Ascending aorta (tissue), 2 donors: ENCODE measurements at regions not wholly inside any gene's neighbourhood (a gene's known extent, or its start where the extent isn't known, plus 50 kb on each side); places are given as distances from the start of the nearest gene placed in this dataset.

Experiments
- DNase-seq, 2 donors: peaks; one replicate each; pipeline ENCODE4 v3.0.0-alpha.2; 2019; ENCODE audit warnings: low spot score in 2 of 2
- H3K27ac ChIP-seq, 2 donors: fragments of 200-600 bp; sonication (generic); one replicate each; pipeline ENCODE4 v1.5.1; 2016 to 2017; ENCODE audit warnings: mild to moderate bottlenecking in 1 of 2
- H3K27me3 ChIP-seq: fragments of 200-600 bp; sonication (generic); one replicate; pipeline ENCODE4 v1.5.1; 2017
- H3K36me3 ChIP-seq, 2 donors: fragments of 200-600 bp; sonication (generic); one replicate each; pipeline ENCODE4 v1.5.1; 2016
- H3K4me1 ChIP-seq, 2 donors: fragments of 200-600 bp; sonication (generic); one replicate each; pipeline ENCODE4 v1.5.1; 2016 to 2017; ENCODE audit warnings: mild to moderate bottlenecking in 1 of 2
- H3K4me3 ChIP-seq, 2 donors: fragments of 200-600 bp; sonication (generic); one replicate each; pipeline ENCODE4 v1.5.1; 2016 to 2017; ENCODE audit warnings: mild to moderate bottlenecking in 1 of 2
- H3K9me3 ChIP-seq, 2 donors: fragments of 200-600 bp; sonication (generic); one replicate each; pipeline ENCODE4 v1.5.1; 2016
- intact Hi-C: fragments of 100-400 bp; cut with DNase I; formaldehyde crosslinking; loops from one replicate; pipeline ENCODE4 v1.15.1; 2023
- TF ChIP-seq, protein P1 (sequence below), 3 experiments: fragments of 200-600 bp in 2 of 3; fragments of 450-650 bp in 1 of 3; sonication (generic) in 2 of 3; IDR thresholded peaks; one replicate each; pipeline ENCODE4 v1.5.1; 2016 to 2019; ENCODE audit warnings: antibody characterized with exemption in 3 of 3, mild to moderate bottlenecking in 1 of 3, moderate library complexity in 1 of 3

DNA sequence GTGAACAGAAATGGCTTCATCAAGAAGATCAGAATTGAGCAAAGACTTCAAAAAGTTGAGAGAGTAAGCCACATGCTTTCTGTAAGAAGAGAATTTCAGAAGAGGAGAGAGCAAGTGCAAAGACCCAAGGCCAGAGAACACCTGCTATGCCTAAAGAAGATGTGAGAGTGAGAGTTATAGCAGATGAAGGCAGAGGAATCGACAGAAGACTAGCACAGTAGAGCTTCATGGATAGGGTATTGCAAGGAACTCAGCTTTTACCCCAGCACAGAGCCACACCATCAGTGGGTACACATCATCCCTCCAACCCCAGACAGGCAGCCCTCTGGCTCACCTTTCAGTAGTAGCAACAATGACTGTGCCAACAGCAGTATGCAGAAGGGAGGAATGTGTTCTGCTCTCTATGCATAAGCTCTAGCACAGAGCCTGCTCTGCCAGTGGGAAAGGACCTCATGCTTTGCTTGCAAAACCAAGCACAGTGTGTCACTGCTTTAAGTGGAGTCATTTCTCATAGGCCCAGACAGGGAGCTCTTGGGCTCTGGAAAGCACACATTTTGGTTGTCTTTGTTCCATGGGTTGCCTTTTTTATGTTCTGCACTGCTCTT is 318.6 kb downstream of the NAF1 start:
- no peaks in the 10 kb centered on the region for H3K9me3 ChIP-seq
- H3K27me3 ChIP-seq: no peaks in the 10 kb centered on the region

DNA sequence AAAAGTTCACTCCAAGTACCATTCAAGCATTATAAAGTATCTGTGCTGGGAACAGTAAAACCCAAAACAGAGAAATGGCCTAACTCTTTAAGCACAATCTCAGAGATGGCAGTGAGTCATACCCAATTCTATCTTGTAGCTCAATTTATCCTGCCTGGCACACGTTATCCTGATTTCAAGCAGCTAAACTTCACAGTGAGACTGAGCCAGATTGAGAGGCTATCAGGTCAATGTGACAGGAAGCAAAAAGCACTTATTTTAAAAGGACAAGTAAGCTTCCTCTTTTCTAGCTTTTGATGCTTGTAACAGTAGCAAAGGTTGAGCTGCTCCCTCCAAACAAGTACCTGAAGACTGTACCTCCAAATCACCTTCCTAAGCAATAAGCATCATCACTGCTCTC is 324.9 kb downstream of the NAF1 start:
- Histone ChIP-seq H3K4me1 (no peaks in the 10 kb centered on the region), H3K36me3 (no peaks in the 10 kb centered on the region), H3K27ac (no peak overlapping the region), H3K27me3 (no peaks in the 10 kb centered on the region), H3K4me3 (no peak overlapping the region), H3K9me3 (no peaks in the 10 kb centered on the region)
- no peak for DNase-seq
- TF ChIP-seq, protein P1, sequence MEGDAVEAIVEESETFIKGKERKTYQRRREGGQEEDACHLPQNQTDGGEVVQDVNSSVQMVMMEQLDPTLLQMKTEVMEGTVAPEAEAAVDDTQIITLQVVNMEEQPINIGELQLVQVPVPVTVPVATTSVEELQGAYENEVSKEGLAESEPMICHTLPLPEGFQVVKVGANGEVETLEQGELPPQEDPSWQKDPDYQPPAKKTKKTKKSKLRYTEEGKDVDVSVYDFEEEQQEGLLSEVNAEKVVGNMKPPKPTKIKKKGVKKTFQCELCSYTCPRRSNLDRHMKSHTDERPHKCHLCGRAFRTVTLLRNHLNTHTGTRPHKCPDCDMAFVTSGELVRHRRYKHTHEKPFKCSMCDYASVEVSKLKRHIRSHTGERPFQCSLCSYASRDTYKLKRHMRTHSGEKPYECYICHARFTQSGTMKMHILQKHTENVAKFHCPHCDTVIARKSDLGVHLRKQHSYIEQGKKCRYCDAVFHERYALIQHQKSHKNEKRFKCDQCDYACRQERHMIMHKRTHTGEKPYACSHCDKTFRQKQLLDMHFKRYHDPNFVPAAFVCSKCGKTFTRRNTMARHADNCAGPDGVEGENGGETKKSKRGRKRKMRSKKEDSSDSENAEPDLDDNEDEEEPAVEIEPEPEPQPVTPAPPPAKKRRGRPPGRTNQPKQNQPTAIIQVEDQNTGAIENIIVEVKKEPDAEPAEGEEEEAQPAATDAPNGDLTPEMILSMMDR (IDR thresholded peaks at IDR 0.05): no peak
- intact Hi-C loops: no loop called here

More for the DNA sequence above, 318.6 kb downstream of the NAF1 start:
- no peaks in the 10 kb centered on the region for H3K36me3 ChIP-seq
- no peaks in the 10 kb centered on the region for H3K4me1 ChIP-seq
- H3K27ac ChIP-seq: no peak overlapping the region
- DNase-seq: no peak
- intact Hi-C loops: no loop called here
- no peak overlapping the region for H3K4me3 ChIP-seq
- TF ChIP-seq, protein P1 (IDR thresholded peaks at IDR 0.05): no peak

DNA sequence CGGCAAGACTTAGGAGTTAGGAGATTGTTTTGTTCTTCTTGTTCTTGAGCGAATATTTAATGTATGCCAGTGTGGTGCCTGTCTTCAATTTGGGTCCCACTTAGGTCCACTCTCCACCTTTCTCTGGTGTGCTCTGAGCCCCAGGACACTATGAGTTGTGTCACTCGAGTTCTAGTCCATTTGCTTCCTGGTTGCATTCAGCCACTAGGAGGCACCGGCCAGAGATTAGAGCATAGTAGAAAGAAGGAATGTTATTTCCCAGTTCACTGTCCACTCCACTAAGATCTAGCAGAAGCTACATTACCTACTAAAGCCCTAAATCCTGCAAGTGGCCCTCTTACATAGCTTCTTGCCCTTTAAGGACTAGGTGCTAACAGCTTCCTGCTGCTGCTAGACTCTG is 326.9 kb downstream of the NAF1 start:
- no peaks in the 10 kb centered on the region for H3K27me3 ChIP-seq
- TF ChIP-seq, protein P1 (IDR thresholded peaks at IDR 0.05): no peak
- intact Hi-C loops: no loop called here
- H3K27ac ChIP-seq: no peak overlapping the region
- no peaks in the 10 kb centered on the region for H3K9me3 ChIP-seq
- no peak for DNase-seq
- no peaks in the 10 kb centered on the region for H3K4me1 ChIP-seq
- no peaks in the 10 kb centered on the region for H3K36me3 ChIP-seq
- H3K4me3 ChIP-seq: no peak overlapping the region

DNA sequence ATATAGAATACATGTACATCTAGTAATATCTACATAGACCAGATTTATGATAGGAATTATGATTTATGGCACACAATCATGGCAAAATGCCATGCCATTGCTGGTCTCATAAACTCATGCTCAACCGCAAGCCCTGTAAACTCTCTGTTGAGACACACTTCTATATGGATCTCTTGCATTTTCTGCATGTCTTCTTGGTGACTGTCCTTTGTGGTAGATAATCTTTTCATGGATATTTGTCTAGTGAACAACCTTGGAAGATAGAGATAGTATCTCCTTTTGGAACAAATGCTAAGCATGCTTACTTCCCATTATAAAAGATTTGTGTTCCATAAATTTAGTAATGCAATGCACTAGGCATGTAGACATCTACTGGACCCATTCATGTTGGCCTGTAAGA is 328.0 kb downstream of the NAF1 start:
- no peaks in the 10 kb centered on the region for H3K27me3 ChIP-seq
- no peak for DNase-seq
- TF ChIP-seq, protein P1 (IDR thresholded peaks at IDR 0.05): no peak
- no peak overlapping the region for H3K27ac ChIP-seq
- no peaks in the 10 kb centered on the region for H3K4me1 ChIP-seq
- intact Hi-C loops: no loop called here
- H3K36me3 ChIP-seq: no peaks in the 10 kb centered on the region
- no peak overlapping the region for H3K4me3 ChIP-seq
- H3K9me3 ChIP-seq: no peaks in the 10 kb centered on the region

DNA sequence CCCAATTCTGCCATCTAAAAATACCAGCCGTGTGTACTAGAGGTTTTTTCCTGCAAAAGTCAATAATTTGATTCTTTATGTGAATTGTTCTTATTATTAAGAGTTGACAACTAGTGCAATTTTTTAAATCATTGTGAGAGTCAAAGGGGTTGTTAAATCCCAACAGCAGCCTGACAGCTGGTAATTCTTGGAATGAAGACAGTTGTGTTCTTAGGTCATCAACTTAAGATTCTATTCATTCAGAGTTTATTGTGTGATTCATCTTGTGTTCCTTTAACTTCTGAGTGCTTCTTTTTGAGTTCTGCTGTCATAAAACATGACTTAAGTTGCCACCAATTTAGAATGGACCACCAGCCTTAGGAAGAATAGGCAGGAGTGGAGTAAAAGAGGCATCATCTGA is 329.0 kb downstream of the NAF1 start:
- H3K4me1 ChIP-seq: no peaks in the 10 kb centered on the region
- H3K27me3 ChIP-seq: no peaks in the 10 kb centered on the region
- no peaks in the 10 kb centered on the region for H3K9me3 ChIP-seq
- intact Hi-C loops: no loop called here
- H3K27ac ChIP-seq: no peak overlapping the region
- H3K4me3 ChIP-seq: no peak overlapping the region
- no peaks in the 10 kb centered on the region for H3K36me3 ChIP-seq
- TF ChIP-seq, protein P1 (IDR thresholded peaks at IDR 0.05): no peak
- DNase-seq: no peak

DNA sequence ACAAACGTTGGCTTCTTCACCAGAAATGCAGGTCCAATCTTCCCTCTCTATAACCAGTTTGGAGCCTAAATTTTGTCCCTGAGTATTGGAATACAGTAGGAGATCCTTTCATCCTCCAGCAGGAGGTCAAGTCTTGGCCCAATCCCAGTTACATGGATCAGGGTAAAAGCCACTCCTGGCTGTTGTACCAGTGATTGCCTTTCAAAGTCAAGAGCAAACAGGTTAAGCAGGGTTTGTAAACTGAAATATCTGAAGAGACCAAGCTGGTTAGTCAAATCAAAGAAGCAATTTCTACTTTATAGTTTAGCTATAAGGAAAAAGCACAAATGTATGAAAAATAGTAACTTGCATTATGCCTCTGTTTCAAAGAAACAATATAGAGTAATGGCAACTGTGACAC is 329.4 kb downstream of the NAF1 start:
- Histone ChIP-seq H3K27ac (no peak overlapping the region), H3K27me3 (no peaks in the 10 kb centered on the region), H3K4me1 (no peaks in the 10 kb centered on the region), H3K4me3 (no peak overlapping the region), H3K36me3 (no peaks in the 10 kb centered on the region), H3K9me3 (no peaks in the 10 kb centered on the region)
- TF ChIP-seq, protein P1 (IDR thresholded peaks at IDR 0.05): no peak
- intact Hi-C loops: no loop called here
- DNase-seq: no peak
